ENCODE measurements at regions not wholly inside any gene's neighbourhood (a gene's known extent, or its start where the extent isn't known, plus 50 kb on each side); places are given as distances from the start of the nearest gene placed in this dataset.

GRCh38 chr13:85174291-85174690 is 624.9 kb downstream of the SLITRK6 start:
- Histone ChIP-seq H3K4me3 (ENCODE audit: low read depth, low read length) (no peak overlapping the region), H3K27me3 (ENCODE audit: control insufficient read depth, insufficient read depth, low read length) (no peaks in the 10 kb centered on the region), H3K9me3 (ENCODE audit: control insufficient read depth, insufficient read depth, low read length) (no peaks in the 10 kb centered on the region), H3K27ac (ENCODE audit: low read depth, low read length) (no peak overlapping the region)
- DNase-seq (ENCODE audit: low read depth, low spot score), result no peak
- ChIA-PET POLR2A (no interaction called here), CTCF (no interaction called here)
- TF ChIP-seq CTCF (IDR thresholded peaks at IDR 0.05; ENCODE audit: low read depth, low read length), result no peak

DNA sequence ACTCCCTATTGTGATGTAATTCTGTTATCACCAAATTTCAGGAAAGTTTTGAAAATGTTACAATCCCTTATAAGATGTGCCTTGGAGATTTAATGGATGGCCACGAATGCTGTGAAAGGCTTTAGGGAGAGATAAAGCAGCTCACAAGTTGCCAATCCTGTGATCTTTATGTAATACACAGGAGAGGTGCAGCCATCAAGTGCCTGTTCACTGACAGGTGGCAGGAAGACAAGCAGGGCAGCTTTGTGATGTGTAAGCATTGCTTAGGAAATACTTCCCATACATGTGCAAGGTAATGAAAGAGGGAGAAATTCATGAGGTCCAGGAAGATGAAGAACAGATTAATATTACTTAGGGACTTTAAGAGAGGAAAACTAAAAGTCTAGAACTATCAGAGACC is 628.8 kb downstream of the SLITRK6 start:
- POLR2A ChIA-PET, result no interaction called here
- Histone ChIP-seq H3K4me3 (ENCODE audit: low read depth, low read length) (no peak overlapping the region), H3K27me3 (ENCODE audit: control insufficient read depth, insufficient read depth, low read length) (no peaks in the 10 kb centered on the region), H3K27ac (ENCODE audit: low read depth, low read length) (no peak overlapping the region), H3K9me3 (ENCODE audit: control insufficient read depth, insufficient read depth, low read length) (no peaks in the 10 kb centered on the region)
- DNase-seq (ENCODE audit: low read depth, low spot score), result no peak
- no peak for TF ChIP-seq CTCF (IDR thresholded peaks at IDR 0.05; ENCODE audit: low read depth, low read length)
- CTCF ChIA-PET, result interaction anchor here (0.6 kb wide), 1 partner anchor 245 kb away, joined by 4 read pairs; no protein-coding TSS in a partner anchor

GRCh38 chr13:85166891-85167290 is 632.3 kb downstream of the SLITRK6 start:
- no peak for TF ChIP-seq CTCF (IDR thresholded peaks at IDR 0.05; ENCODE audit: low read depth, low read length)
- no peaks in the 10 kb centered on the region for H3K27me3 ChIP-seq (ENCODE audit: control insufficient read depth, insufficient read depth, low read length)
- H3K4me3 ChIP-seq (ENCODE audit: low read depth, low read length), result no peak overlapping the region
- ChIA-PET CTCF (no interaction called here), POLR2A (no interaction called here)
- DNase-seq (ENCODE audit: low read depth, low spot score), result no peak
- no peaks in the 10 kb centered on the region; the same call in 1 of the 2 replicates for H3K9me3 ChIP-seq (ENCODE audit: control insufficient read depth, insufficient read depth, low read length)
- H3K27ac ChIP-seq (ENCODE audit: low read depth, low read length), result no peak overlapping the region

- Histone ChIP-seq H3K27me3 (ENCODE audit: control insufficient read depth, insufficient read depth, low read length) (no peaks in the 10 kb centered on the region), H3K9me3 (ENCODE audit: control insufficient read depth, insufficient read depth, low read length) (no peaks in the 10 kb centered on the region; the same call in 1 of the 2 replicates), H3K4me3 (ENCODE audit: low read depth, low read length) (no peak overlapping the region), H3K27ac (ENCODE audit: low read depth, low read length) (no peak overlapping the region)
- no peak for DNase-seq (ENCODE audit: low read depth, low spot score)
- CTCF ChIA-PET, result no interaction called here
- POLR2A ChIA-PET, result no interaction called here
- no peak for TF ChIP-seq CTCF (IDR thresholded peaks at IDR 0.05; ENCODE audit: low read depth, low read length)
Observed at GRCh38 chr13:85163063-85163462, 636.2 kb downstream of the SLITRK6 start.

DNA sequence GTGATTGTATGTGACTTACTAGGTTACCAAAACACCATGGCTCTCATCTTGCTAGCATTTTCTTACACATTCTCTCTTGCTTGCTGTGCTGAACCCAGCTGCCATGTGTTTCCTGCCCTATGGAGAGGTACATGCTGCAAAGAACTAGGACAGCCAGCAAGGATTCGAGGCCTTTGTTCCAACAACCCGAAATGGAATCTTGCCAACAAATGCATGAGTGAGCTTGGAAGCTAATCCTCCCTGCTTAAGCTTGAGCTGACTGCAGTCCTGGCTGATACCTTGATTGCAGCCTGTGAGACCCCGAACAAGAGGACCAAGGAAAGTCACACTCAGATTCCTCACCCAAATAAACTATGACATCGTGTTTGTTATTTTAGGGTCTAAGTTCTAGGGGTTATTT is 651.2 kb downstream of the SLITRK6 start:
- Histone ChIP-seq H3K27ac (ENCODE audit: low read depth, low read length) (no peak overlapping the region), H3K4me3 (ENCODE audit: low read depth, low read length) (no peak overlapping the region), H3K27me3 (ENCODE audit: control insufficient read depth, insufficient read depth, low read length) (no peaks in the 10 kb centered on the region), H3K9me3 (ENCODE audit: control insufficient read depth, insufficient read depth, low read length) (no peaks in the 10 kb centered on the region)
- no peak for TF ChIP-seq CTCF (IDR thresholded peaks at IDR 0.05; ENCODE audit: low read depth, low read length)
- no peak for DNase-seq (ENCODE audit: low read depth, low spot score)
- CTCF ChIA-PET, result no interaction called here
- POLR2A ChIA-PET, result no interaction called here
